ENCODE measurements at regions not wholly inside any gene's neighbourhood (a gene's known extent, or its start where the extent isn't known, plus 50 kb on each side); places are given as distances from the start of the nearest gene placed in this dataset.

DNA sequence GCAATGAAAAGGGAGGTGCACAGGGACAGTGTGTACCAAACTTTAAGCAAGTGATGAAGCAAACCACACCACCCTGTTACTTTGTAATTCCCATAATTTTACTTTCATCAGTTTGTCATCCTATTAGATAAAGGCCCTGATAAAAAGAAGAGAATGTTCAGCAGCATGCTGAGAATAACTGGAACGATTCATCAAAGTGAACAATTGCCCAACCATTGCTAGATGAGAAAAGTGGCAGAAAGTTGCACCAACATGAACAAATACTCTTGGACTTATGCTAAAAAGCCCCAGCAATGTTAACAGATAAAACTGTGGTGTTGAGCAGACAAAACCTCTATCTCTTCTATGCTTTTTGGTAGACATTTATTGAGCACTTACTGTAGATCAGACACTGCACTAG, 75.5 kb upstream of the PCGF5 start:
- no peak for TF ChIP-seq EZH2 (IDR thresholded peaks at IDR 0.05; ENCODE audit: insufficient read depth, poor library complexity, severe bottlenecking)
- TF ChIP-seq EZH2phosphoT487 (IDR thresholded peaks at IDR 0.05; ENCODE audit: insufficient read depth, low read depth), result no peak
